COR-L47 (cell line): ENCODE measurements at regions not wholly inside any gene's neighbourhood (a gene's known extent, or its start where the extent isn't known, plus 50 kb on each side); places are given as distances from the start of the nearest gene placed in this dataset.
A peak's percentile ranks its signal among the peaks of the same experiment; 100 is the strongest.

Experiments
- DNase-seq: peaks from one replicate; lab custom pipeline; 2025; lab: John Stamatoyannopoulos, UW

GRCh38 chr15:29611057-29611456 lies 211.2 kb downstream of the TJP1 start:
- DNase-seq = no peak

GRCh38 chr15:29601811-29602210 lies 220.5 kb downstream of the TJP1 start:
- DNase-seq = no peak

DNA sequence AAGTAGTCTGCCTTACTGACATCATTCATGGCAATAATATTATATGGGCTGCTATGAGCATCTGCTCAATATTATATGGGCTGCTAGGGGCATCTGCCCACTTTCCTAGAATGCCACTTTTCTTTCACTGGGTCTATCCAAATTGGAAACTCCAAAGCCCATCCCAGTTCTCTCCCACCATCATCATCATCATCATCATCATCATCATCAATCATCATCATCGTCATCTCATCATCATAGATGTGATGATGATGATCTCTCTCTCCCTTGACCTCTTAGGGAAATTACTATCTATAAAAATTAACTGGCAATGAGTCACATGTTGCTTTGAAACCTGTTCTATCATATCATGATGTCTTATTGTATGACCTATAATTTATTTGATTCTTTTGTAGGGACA lies 222.0 kb downstream of the TJP1 start:
- DNase-seq = no peak

- no peak for DNase-seq
Observed at GRCh38 chr15:29596266-29596665, 226.0 kb downstream of the TJP1 start.

DNA sequence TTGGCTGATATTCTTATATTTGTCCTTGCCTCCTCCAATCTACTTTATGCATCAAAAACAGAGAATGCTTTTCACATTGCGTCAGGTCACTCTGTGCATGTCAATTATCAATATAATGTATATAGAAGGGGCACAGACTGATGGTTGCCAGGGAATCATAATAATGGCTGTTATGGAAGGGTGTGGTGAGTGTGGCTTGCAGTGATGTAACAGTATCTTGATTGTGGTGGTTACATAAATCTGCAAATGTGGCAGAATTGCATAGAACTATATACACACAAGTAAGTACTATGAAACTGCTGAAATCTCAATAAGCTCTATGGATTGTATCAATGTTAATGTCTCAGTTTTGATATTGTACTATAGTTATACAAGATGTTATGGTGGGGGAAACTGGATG lies 228.6 kb downstream of the TJP1 start:
- DNase-seq = no peak

DNA sequence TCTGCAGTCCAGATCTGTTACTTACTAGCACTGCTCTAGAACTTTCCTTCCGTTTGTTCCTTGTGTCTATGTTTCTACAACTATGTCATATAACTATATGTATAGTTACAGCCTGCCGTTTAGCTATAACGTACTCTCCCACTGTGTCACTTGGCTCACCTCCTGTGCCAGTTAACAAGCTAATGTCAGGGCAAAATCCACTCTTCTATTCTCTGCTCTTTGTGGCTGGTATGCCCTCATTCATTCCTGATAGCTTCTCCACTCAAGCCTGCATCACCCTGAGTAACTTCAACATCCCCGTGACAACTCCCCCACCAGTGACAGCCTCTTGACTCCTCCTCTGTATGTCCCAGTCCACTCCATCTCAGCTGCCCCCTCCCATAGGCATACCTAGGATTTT lies 229.2 kb downstream of the TJP1 start:
- no peak for DNase-seq

DNA sequence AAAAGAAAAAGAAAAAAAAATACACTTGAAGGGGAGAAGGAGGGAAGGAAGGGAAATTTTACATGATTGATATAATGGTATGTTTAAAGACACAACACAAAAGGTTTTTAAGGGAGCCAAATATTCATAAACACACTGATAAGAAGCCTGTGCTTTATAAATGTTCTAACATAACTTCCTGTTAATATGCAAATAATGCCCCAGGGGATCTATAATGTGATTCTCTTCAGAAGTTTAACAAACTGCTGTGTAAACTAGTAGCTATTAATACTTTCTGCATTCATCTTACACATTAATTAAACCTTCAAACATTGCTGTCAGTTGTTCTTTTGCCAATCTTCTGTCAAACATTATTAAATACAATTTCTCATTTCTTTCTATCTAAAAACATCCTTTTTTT lies 231.6 kb downstream of the TJP1 start:
- no peak for DNase-seq

GRCh38 chr15:29589975-29590374 lies 232.3 kb downstream of the TJP1 start:
- DNase-seq = no peak

DNA sequence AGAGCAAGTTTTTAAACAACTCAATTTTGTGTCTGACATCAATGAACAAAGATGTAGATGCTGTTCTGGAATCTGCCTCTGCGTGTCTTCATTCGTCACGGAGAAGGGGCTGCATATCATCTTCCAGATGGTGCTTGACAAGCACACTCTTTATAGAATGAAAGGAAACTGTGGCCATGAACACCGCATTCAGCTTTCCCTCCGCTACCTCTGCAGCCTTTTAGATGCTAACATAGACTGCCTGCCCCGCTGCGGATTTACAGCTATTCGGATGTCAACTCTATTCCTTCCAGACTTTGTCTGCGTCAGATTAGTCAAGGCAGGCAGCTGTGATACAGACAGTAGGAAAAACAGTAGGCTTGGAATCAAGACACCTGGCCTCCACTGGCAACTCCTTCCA lies 232.9 kb downstream of the TJP1 start:
- DNase-seq = no peak

DNA sequence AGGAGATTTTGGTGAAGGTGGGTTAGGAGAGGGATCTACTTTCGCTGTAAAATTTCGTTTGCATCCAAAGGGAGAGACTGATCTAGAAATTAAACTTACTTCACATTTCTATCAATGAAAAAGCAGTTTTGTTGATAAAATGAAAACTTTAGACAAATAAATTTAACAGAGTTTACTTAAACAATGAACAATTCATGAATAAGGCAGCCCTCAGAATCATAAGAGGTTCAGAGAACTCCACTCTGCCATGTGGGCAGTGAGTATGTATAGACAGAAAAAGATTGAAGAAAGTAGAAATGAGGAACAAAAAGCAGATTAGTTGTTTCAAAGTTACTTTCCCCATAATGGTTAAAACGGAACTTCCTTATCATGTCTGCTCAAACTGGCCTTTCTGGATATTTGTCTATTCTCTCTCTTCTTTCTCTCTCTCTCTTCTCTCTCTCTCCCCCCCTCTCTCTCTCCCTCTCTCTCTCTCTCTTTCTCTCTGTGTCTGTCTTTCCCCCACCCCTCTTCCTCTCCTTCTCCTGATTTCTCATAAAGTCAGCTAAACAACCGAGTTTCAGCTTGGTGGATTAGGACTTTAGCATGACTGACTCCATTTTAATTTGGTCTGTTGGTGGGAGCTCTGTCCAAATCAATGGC lies 248.9 kb downstream of the TJP1 start:
- no peak for DNase-seq

DNA sequence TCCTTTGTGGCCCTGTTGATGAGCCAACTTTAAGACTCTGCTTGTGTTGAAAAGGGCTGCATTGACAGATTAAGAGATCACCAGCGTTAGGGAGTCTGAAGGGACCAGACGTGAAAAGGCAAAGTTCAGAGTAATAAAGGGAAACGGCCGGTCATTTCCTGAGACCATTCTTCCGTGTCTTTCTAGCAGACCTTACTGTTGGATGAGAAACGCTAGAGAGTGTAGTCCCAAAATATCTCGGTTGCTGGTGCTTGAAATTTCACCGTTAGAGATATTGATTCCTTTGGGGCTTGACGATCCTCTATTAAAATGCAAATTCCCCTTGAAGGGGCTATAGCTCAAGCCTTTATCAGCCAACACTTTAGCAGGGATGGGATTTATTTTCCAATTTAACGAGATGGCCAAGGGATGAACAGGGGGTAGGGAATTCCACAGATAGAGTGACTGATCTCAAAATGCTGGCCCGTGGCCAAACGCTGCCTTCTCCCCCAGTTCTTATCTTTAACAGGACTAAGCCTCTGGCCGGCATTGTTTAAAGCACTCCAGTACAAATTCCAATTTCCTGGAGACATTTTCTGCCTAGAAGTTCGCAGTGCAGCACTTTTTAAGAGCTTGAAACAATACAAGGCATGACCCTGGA lies 250.4 kb downstream of the TJP1 start:
- no peak for DNase-seq

DNA sequence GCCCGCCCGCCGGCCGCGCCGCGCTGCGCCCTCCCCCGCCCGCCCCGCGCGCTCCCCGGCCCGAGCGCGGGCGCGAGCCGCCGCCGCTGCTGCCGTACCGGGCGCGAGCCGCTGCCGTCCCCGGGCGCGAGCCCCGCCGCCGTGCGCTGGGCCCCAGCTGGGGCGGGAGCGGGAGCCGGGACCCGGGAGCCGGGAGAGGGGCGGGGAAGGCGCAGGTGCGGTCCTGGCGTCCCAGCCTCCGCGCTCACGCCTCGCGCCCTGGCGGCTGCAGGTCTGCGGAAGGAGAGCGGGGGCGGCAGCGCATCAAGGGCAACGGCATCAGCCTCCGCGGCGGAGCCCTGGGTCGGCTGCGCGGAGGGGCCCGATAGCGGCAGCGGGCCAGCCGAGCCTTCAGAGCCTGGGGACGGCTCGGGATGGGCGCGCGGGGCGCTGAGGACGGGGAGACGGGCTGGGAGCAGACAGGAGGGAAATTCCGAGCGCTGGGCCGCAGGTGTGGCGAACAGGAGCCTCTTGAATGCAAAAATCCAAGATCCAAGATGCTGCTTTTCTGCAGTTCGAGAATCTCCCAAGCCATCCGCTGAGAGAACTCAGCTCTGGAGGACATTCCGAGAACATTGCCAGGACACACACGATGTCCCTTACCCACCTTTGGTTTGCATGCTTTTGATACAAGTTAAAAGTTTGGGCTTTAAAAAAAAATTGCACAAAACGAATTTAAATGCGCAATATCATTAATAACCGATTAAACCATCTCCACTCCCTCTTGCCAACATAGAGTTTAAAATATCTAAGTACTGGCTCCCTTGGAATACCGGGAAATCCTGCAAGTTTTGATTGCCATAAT lies 251.1 kb downstream of the TJP1 start:
- peak; percentile 47 for DNase-seq

DNA sequence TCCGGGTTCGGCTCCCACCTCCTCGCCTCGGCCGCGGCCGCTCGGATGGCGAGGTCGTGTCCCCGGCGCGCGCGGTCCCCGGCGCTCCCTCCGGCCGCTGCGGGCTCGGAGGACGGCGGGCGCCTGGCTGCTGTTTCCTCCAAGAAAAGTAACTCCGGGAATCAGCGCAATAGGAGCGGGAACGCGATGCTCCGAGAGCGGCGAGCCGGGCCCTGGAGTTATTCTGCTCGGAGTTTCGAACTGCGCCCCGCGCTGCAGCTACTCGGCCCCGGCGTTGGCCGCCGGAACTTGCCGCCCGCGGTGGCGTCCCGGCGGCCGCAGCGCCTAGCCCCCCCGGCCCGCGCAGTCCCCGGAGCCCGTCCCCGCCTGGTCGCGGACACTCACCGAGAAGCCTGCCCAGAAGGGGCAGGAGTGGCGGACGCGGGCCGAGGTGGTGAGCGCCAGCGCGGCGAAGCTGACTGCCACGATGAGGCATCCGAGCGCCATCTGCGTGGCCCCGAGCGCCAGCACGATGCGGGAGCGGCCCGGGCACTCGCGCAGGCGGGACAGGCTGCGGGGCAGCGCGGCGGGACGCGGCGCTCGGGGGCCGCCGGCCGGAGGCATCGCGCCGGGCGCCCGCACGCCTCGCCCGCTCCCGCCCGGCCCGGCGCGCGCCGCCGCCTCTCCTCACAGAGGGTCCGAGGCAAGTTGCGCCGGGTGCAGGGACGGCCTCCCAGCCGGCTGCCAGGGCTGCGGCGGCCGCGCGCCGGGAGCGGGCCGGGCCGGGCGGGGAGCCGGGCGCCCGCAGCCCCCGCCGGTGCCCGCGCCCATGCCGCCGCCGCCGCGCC lies 251.9 kb downstream of the TJP1 start:
- peak; percentile 15 for DNase-seq

- DNase-seq = no peak
Observed at GRCh38 chr15:29569533-29570092, 252.7 kb downstream of the TJP1 start.

GRCh38 chr15:29568840-29569532 lies 253.3 kb downstream of the TJP1 start:
- peak; percentile 72 for DNase-seq

DNA sequence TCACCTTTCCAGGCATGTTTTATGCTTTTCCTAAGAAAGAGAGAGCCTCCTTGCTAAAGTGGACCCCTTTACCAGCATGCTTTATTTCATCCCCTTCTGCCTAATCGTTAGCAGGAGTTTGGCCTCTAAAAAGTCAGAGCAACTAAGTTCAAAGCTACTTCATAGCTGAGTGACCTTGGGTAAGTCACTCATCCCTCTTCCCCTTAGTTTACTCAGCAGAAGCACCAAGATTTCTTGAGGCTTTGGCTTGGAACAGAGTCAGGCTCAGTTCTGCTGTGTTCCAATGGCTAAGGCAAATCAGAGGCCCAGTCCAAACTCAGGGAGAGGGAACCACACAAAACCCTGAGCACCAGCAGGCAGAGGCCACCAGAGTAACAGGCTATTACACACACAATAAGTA lies 254.9 kb downstream of the TJP1 start:
- no peak for DNase-seq

DNA sequence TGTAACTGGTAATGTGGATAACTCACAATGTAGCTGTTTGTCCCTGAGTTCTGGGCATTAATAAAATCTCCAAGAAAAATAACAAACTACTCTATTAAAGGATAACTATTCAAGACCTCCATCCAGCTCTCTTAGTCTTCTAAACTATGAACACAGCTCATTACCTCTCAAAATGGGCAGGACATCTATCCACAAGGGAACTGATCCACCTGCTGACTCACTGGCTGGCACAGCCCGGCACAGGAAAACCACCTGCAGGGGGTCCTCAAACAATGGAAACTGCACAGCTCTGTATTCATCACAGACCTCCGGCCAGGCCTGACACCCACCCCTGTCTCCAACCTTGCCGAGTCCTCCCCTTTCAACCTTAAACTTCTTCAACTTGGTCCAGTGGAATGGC lies 255.4 kb downstream of the TJP1 start:
- DNase-seq = peak; percentile 37

GRCh38 chr15:29563112-29563511 lies 259.2 kb downstream of the TJP1 start:
- no peak for DNase-seq

DNA sequence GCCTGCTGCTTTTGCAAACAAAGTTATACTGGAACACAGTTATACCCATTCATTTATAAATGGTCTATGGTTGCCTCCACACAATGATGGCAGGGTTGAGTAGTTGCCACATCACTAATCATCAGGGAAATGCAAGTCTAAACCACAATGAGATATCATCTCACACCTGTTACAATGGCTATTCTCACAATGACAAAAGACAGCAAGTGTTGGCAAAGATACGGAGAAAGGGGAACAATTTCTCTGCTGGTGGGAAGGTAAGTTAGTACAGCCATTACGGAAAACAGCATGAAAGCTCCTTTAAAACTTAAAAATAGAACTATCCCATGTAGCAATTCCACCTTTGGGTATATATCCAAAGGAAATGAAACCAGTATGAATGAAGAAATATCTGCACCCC lies 261.4 kb downstream of the TJP1 start:
- DNase-seq = no peak

GRCh38 chr15:29558261-29558660 lies 264.0 kb downstream of the TJP1 start:
- DNase-seq = no peak

- DNase-seq = no peak
Observed at GRCh38 chr15:29557171-29557570, 265.1 kb downstream of the TJP1 start.
